ENCODE measurements at regions not wholly inside any gene's neighbourhood (a gene's known extent, or its start where the extent isn't known, plus 50 kb on each side); places are given as distances from the start of the nearest gene placed in this dataset.

DNA sequence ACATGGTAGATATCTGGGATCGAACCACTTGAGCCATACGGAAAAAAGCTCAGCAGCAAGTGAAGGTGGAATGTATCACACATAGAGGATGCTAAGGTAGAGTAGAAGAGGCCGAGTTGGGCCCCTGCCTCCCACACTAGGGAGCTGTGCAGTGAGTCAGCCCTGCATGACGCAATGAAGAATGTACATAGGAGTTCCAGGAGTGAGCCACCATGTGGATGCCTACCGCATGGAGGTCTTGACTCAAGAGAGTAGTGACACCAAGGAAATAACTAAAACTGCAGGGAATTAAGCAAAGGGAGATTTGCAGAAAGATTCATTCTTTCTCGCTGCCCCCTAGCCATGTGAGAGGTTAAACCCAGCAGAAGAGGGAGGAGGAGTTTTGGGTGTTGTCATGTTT, 389.6 kb upstream of the IGFBP7 start:
- DNase-seq (no peak), ATAC-seq (no peak)
- H3K9me3 ChIP-seq: no peaks in the 10 kb centered on the region
- TF ChIP-seq POLR2A (IDR thresholded peaks at IDR 0.05): no peak
- TF ChIP-seq, protein P1, sequence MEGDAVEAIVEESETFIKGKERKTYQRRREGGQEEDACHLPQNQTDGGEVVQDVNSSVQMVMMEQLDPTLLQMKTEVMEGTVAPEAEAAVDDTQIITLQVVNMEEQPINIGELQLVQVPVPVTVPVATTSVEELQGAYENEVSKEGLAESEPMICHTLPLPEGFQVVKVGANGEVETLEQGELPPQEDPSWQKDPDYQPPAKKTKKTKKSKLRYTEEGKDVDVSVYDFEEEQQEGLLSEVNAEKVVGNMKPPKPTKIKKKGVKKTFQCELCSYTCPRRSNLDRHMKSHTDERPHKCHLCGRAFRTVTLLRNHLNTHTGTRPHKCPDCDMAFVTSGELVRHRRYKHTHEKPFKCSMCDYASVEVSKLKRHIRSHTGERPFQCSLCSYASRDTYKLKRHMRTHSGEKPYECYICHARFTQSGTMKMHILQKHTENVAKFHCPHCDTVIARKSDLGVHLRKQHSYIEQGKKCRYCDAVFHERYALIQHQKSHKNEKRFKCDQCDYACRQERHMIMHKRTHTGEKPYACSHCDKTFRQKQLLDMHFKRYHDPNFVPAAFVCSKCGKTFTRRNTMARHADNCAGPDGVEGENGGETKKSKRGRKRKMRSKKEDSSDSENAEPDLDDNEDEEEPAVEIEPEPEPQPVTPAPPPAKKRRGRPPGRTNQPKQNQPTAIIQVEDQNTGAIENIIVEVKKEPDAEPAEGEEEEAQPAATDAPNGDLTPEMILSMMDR (IDR thresholded peaks at IDR 0.05): no peak
- H3K36me3 ChIP-seq: no peaks in the 10 kb centered on the region
- H3K27me3 ChIP-seq: no peaks in the 10 kb centered on the region
- WGBS, 4 donors: 87 to 93% (median 89%) methylated on average over 6 of the region's 6 CpGs
- intact Hi-C loops (cut with DNase I): loop anchor here in 2 of 10 donors (10.0 kb wide), 2 partner anchors 235 to 375 kb away; no protein-coding TSS in a partner anchor
- no peak overlapping the region for H3K4me3 ChIP-seq
- H3K27ac ChIP-seq: no peak overlapping the region
- H3K4me1 ChIP-seq: peaks cover 0 to 13% (median 0%) of the 10 kb centered on the region in 12 donors

DNA sequence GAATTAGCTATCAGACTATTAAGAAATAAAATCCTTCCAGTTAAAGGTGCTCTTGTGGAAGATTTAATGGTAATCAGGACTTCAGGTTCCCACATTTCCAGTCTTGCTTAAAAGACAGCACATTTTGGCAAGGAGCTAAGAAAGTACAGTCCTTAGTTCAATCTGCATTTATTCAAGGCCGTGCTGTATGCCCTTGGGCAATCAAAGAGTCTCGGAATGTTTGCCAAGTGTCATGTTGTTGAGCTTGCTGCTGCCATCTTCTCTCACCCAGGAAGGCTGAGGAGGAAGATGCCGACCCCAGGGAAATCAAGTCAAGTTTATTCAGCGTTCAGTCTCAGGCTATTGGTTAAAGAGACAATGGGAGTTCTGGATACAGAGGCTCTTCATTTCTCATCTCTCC, 388.1 kb upstream of the IGFBP7 start:
- 72 to 79% (median 76%) methylated on average over 4 of the region's 4 CpGs for WGBS, 4 donors
- ATAC-seq: no peak
- H3K27ac ChIP-seq: no peak overlapping the region

DNA sequence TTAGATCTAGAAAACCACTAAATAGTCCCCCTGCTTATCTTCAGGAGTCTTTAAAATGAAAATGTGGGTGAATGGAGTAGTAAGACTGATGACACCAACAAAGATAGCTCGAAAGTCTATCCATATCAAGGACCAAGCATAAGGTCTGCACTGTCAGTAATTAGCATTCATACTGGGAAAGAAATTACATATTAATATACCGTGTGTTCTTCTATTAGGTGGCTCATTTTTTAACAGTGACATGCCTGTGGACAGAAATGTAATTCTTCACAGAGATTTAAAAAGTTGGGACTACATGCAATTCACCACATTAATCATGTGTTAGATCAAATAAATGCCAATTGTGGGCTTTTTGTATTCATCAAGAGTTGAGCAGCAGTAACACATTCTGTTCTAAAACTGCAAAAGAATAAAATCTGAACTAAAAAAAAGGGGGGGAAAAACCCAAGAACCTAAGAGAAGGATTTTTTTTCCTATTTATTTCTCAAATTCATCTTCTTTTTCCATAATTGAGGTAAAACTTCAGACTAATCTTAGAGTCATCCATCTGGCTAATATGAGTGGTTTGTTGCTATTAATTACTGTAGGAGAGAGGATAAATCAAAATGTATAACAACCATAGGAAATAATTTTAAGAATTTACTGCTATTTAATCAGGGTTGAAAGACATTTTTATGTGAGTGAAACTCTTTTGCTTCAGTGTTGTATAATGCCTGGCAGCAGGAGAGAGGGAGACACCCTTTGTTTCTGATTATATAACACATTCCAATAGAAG, 386.7 kb upstream of the IGFBP7 start:
- whole genome bisulfite sequencing, 4 donors: 22 to 34% (median 25%) methylated on average over 2 of the region's 2 CpGs
- no peaks in the 10 kb centered on the region for H3K27me3 ChIP-seq
- no peak for TF ChIP-seq POLR2A (IDR thresholded peaks at IDR 0.05)
- TF ChIP-seq, protein P1 (IDR thresholded peaks at IDR 0.05): no peak
- H3K4me1 ChIP-seq: peaks cover 0 to 7% (median 0%) of the 10 kb centered on the region in 12 donors
- H3K27ac ChIP-seq: no peak overlapping the region
- intact Hi-C loops (cut with DNase I): loop anchor here in 2 of 10 donors (10.0 kb wide), 2 partner anchors 238 to 378 kb away; no protein-coding TSS in a partner anchor
- H3K9me3 ChIP-seq: no peaks in the 10 kb centered on the region
- ATAC-seq (no peak), DNase-seq (no peak)
- no peaks in the 10 kb centered on the region for H3K36me3 ChIP-seq
- no peak overlapping the region for H3K4me3 ChIP-seq

More for the DNA sequence above, 388.1 kb upstream of the IGFBP7 start:
- Histone ChIP-seq H3K36me3 (no peaks in the 10 kb centered on the region), H3K4me3 (no peak overlapping the region), H3K27me3 (no peaks in the 10 kb centered on the region), H3K4me1 (peaks cover 0 to 13% (median 0%) of the 10 kb centered on the region in 12 donors), H3K9me3 (no peaks in the 10 kb centered on the region)
- intact Hi-C loops (cut with DNase I): loop anchor here in 2 of 10 donors (10.0 kb wide), 2 partner anchors 237 to 377 kb away; no protein-coding TSS in a partner anchor
- no peak for TF ChIP-seq POLR2A (IDR thresholded peaks at IDR 0.05)
- TF ChIP-seq, protein P1 (IDR thresholded peaks at IDR 0.05): no peak
- no peak for DNase-seq

DNA sequence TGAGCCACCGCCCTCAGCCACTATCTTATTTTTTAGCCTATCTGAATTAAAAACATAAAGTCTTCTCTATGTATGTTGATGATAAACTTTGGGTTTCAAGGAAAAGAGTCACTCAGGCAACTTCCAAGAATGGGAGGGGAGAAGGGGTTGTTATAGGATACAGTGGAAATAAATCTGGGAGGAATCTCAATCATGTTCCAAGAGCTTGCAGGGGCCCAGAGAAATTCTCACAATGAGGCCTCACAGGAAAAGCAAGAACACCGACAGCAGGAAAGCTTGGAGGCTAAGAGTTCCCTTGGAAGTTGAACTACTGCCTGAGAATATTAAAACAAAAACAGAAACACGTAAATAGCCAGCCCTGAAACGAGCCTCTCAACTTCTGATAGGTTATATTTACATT, 384.6 kb upstream of the IGFBP7 start:
- TF ChIP-seq POLR2A (IDR thresholded peaks at IDR 0.05): no peak
- TF ChIP-seq, protein P1 (IDR thresholded peaks at IDR 0.05): no peak
- intact Hi-C loops (cut with DNase I): loop anchor here in 2 of 10 donors (10.0 kb wide), 2 partner anchors 240 to 380 kb away; no protein-coding TSS in a partner anchor

More for the DNA sequence above, 384.6 kb upstream of the IGFBP7 start:
- H3K27me3 ChIP-seq: no peaks in the 10 kb centered on the region
- no peaks in the 10 kb centered on the region for H3K36me3 ChIP-seq
- no peak overlapping the region for H3K27ac ChIP-seq
- no peak overlapping the region for H3K4me3 ChIP-seq
- no peaks in the 10 kb centered on the region for H3K9me3 ChIP-seq
- H3K4me1 ChIP-seq: peaks cover 0 to 18% (median 0%) of the 10 kb centered on the region in 12 donors
- no peak for DNase-seq
- WGBS, 4 donors: 36 to 50% (median 44%) methylated on average over 4 of the region's 4 CpGs
- ATAC-seq: no peak

All from heart left ventricle (tissue), 16 donors.